Vagina (tissue), 2 donors: ENCODE measurements at regions not wholly inside any gene's neighbourhood (a gene's known extent, or its start where the extent isn't known, plus 50 kb on each side); places are given as distances from the start of the nearest gene placed in this dataset.

ENCODE experiments used
- CTCF ChIP-seq, 3 experiments: fragments of 450-650 bp in 2 of 3; fragments of 200-600 bp in 1 of 3; sonication (generic) in 1 of 3; IDR thresholded peaks; one replicate each; pipeline ENCODE4 v1.5.1; 2017 to 2019; ENCODE audit warnings: antibody characterized with exemption in 3 of 3, mild to moderate bottlenecking in 2 of 3, moderate library complexity in 2 of 3
- POLR2A ChIP-seq, 2 donors: fragments of 450-650 bp; IDR thresholded peaks; one replicate each; pipeline ENCODE4 v1.6.1; 2017; ENCODE audit warnings: antibody characterized with exemption in 2 of 2, mild to moderate bottlenecking in 2 of 2, moderate library complexity in 2 of 2
- POLR2AphosphoS5 ChIP-seq, 2 donors: sonication (generic); formaldehyde crosslinking; IDR thresholded peaks; one replicate each; pipeline ENCODE4 v1.9.0; 2017; ENCODE audit warnings: antibody characterized with exemption in 2 of 2, mild to moderate bottlenecking in 2 of 2, low read depth in 1 of 2; ENCODE audit not compliant: insufficient read depth in 1 of 2

- TF ChIP-seq CTCF (IDR thresholded peaks at IDR 0.05) (no peak), POLR2A (IDR thresholded peaks at IDR 0.05) (no peak), POLR2AphosphoS5 (IDR thresholded peaks at IDR 0.05; ENCODE audit: insufficient read depth in 1 of 2, low read depth in 1 of 2) (no peak)
These were observed 144.7 kb downstream of the COL6A3 start for GRCh38 chr2:237269138-237269875.
